ENCODE measurements at regions not wholly inside any gene's neighbourhood (a gene's known extent, or its start where the extent isn't known, plus 50 kb on each side); places are given as distances from the start of the nearest gene placed in this dataset.

GRCh38 chr2:51597086-51597485 lies 565.2 kb upstream of the NRXN1 start:
- no peak for DNase-seq (ENCODE audit: low read depth, low spot score)
- no peak overlapping the region for H3K4me3 ChIP-seq (ENCODE audit: low read length)

- no peak overlapping the region for H3K4me3 ChIP-seq (ENCODE audit: low read length)
- no peak for DNase-seq (ENCODE audit: low read depth, low spot score)
These were observed 563.9 kb upstream of the NRXN1 start for GRCh38 chr2:51595836-51596235.

GRCh38 chr2:51581636-51582267 lies 549.8 kb upstream of the NRXN1 start:
- no peak overlapping the region for H3K4me3 ChIP-seq (ENCODE audit: low read length)
- no peak for DNase-seq (ENCODE audit: low read depth, low spot score)

GRCh38 chr2:51579412-51579811 lies 547.5 kb upstream of the NRXN1 start:
- DNase-seq (ENCODE audit: low read depth, low spot score) = no peak

GRCh38 chr2:51575181-51575580 lies 543.2 kb upstream of the NRXN1 start:
- DNase-seq (ENCODE audit: low read depth, low spot score) = no peak
- no peak overlapping the region for H3K4me3 ChIP-seq (ENCODE audit: low read length)

More at GRCh38 chr2:51579412-51579811, 547.5 kb upstream of the NRXN1 start:
- H3K4me3 ChIP-seq (ENCODE audit: low read length) = no peak overlapping the region

- DNase-seq (ENCODE audit: low read depth, low spot score) = no peak
- no peak overlapping the region for H3K4me3 ChIP-seq (ENCODE audit: low read length)
These were observed 527.1 kb upstream of the NRXN1 start for GRCh38 chr2:51559026-51559425.

GRCh38 chr2:51553476-51553875 lies 521.5 kb upstream of the NRXN1 start:
- no peak for DNase-seq (ENCODE audit: low read depth, low spot score)
- H3K4me3 ChIP-seq (ENCODE audit: low read length) = no peak overlapping the region

GRCh38 chr2:51535763-51536162 lies 503.8 kb upstream of the NRXN1 start:
- no peak overlapping the region for H3K4me3 ChIP-seq (ENCODE audit: low read length)
- DNase-seq (ENCODE audit: low read depth, low spot score) = no peak

- no peak overlapping the region for H3K4me3 ChIP-seq (ENCODE audit: low read length)
- no peak for DNase-seq (ENCODE audit: low read depth, low spot score)
These were observed 502.2 kb upstream of the NRXN1 start for GRCh38 chr2:51534166-51534565.

GRCh38 chr2:51528156-51528555 lies 496.2 kb upstream of the NRXN1 start:
- DNase-seq (ENCODE audit: low read depth, low spot score) = no peak
- H3K4me3 ChIP-seq (ENCODE audit: low read length) = no peak overlapping the region

GRCh38 chr2:51526766-51527165 lies 494.8 kb upstream of the NRXN1 start:
- no peak overlapping the region for H3K4me3 ChIP-seq (ENCODE audit: low read length)
- DNase-seq (ENCODE audit: low read depth, low spot score) = no peak

- no peak for DNase-seq (ENCODE audit: low read depth, low spot score)
- no peak overlapping the region for H3K4me3 ChIP-seq (ENCODE audit: low read length)
These were observed 484.7 kb upstream of the NRXN1 start for GRCh38 chr2:51516667-51517066.

- no peak overlapping the region for H3K4me3 ChIP-seq (ENCODE audit: low read length)
- DNase-seq (ENCODE audit: low read depth, low spot score) = no peak
These were observed 479.1 kb upstream of the NRXN1 start for GRCh38 chr2:51511002-51511401.

- no peak overlapping the region for H3K4me3 ChIP-seq (ENCODE audit: low read length)
- DNase-seq (ENCODE audit: low read depth, low spot score) = no peak
These were observed 478.4 kb upstream of the NRXN1 start for GRCh38 chr2:51510303-51510702.

- DNase-seq (ENCODE audit: low read depth, low spot score) = peak; percentile 1
- no peak overlapping the region for H3K4me3 ChIP-seq (ENCODE audit: low read length)
These were observed 473.6 kb upstream of the NRXN1 start for GRCh38 chr2:51505533-51505932.

- no peak for DNase-seq (ENCODE audit: low read depth, low spot score)
- no peak overlapping the region for H3K4me3 ChIP-seq (ENCODE audit: low read length)
These were observed 458.8 kb upstream of the NRXN1 start for GRCh38 chr2:51490576-51491234.

GRCh38 chr2:51484605-51485004 lies 452.7 kb upstream of the NRXN1 start:
- DNase-seq (ENCODE audit: low read depth, low spot score) = no peak
- no peak overlapping the region for H3K4me3 ChIP-seq (ENCODE audit: low read length)

GRCh38 chr2:51483720-51484119 lies 451.8 kb upstream of the NRXN1 start:
- H3K4me3 ChIP-seq (ENCODE audit: low read length) = no peak overlapping the region
- DNase-seq (ENCODE audit: low read depth, low spot score) = no peak

- no peak overlapping the region for H3K4me3 ChIP-seq (ENCODE audit: low read length)
- DNase-seq (ENCODE audit: low read depth, low spot score) = no peak
These were observed 440.9 kb upstream of the NRXN1 start for GRCh38 chr2:51472783-51473182.

GRCh38 chr2:51472300-51472699 lies 440.4 kb upstream of the NRXN1 start:
- H3K4me3 ChIP-seq (ENCODE audit: low read length) = no peak overlapping the region
- no peak for DNase-seq (ENCODE audit: low read depth, low spot score)

- no peak for DNase-seq (ENCODE audit: low read depth, low spot score)
These were observed 437.2 kb upstream of the NRXN1 start for GRCh38 chr2:51469102-51469501.

More at GRCh38 chr2:51469102-51469501, 437.2 kb upstream of the NRXN1 start:
- H3K4me3 ChIP-seq (ENCODE audit: low read length) = no peak overlapping the region
